Caco-2 (cell line): ENCODE measurements at regions not wholly inside any gene's neighbourhood (a gene's known extent, or its start where the extent isn't known, plus 50 kb on each side); places are given as distances from the start of the nearest gene placed in this dataset.

Experiments used
- BruUV-seq: library from RNA; stranded (reverse); fragments of 400-500 nt; replicated peaks from 2 replicates; lab custom pipeline; 2021; lab: Mats Ljungman, UMichigan
- CTCF ChIA-PET: fragments of 300-600 bp; sonication (Branson Sonifier 250); formaldehyde crosslinking; loops from one replicate; lab custom pipeline; 2022; ENCODE audit warnings: antibody characterized with exemption; lab: Charles Lee
- POLR2A ChIA-PET: fragments of 300-600 bp; sonication (Branson Sonifier 250); formaldehyde crosslinking; loops from one replicate; lab custom pipeline; 2022; ENCODE audit warnings: antibody characterized with exemption; lab: Charles Lee
- DNase-seq, 2 experiments: peaks; one replicate each; pipeline versions ENCODE4 v3.0.0 to v3.0.0-alpha.2; 2020 to 2022
- H3K27me3 ChIP-seq: replicated peaks from 2 replicates; pipeline ENCODE4 v1.6.0; 2011; ENCODE audit warnings: low read length; ENCODE audit not compliant: control insufficient read depth, insufficient read depth
- H3K36me3 ChIP-seq: 2 replicates; pipeline ENCODE4 v1.5.1; 2011; ENCODE audit warnings: low read length; ENCODE audit not compliant: control insufficient read depth, insufficient read depth
- H3K4me1 ChIP-seq: fragments of 250-450 bp; sonication (Bioruptor Pico); 2 replicates; pipeline ENCODE4 v1.5.1; 2020; ENCODE audit warnings: mild to moderate bottlenecking
- H3K4me3 ChIP-seq: 2 replicates; pipeline ENCODE4 v1.5.1; 2011; ENCODE audit warnings: low read depth, mild to moderate bottlenecking, control low read depth, low read length
- H3K9me3 ChIP-seq: fragments of 250-450 bp; sonication (Bioruptor Pico); 2 replicates; pipeline ENCODE4 v1.5.1; 2020; ENCODE audit warnings: mild to moderate bottlenecking, moderate library complexity
- H3K27ac Mint-ChIP-seq: one replicate; pipeline ENCODE4 v1.8.0; 2022; ENCODE audit warnings: mixed read lengths; ENCODE audit not compliant: unreplicated experiment
- H3K27me3 Mint-ChIP-seq: one replicate; pipeline ENCODE4 v1.8.0; 2022; ENCODE audit warnings: mixed read lengths; ENCODE audit not compliant: insufficient read depth, unreplicated experiment
- H3K36me3 Mint-ChIP-seq: one replicate; pipeline ENCODE4 v1.8.0; 2022; ENCODE audit warnings: mild to moderate bottlenecking, mixed read lengths; ENCODE audit not compliant: insufficient read depth, unreplicated experiment
- H3K4me1 Mint-ChIP-seq: one replicate; pipeline ENCODE4 v1.8.0; 2022; ENCODE audit warnings: low read depth, mixed read lengths; ENCODE audit not compliant: unreplicated experiment
- H3K4me3 Mint-ChIP-seq: one replicate; pipeline ENCODE4 v1.8.0; 2022; ENCODE audit warnings: mild to moderate bottlenecking, moderate library complexity, mixed read lengths; ENCODE audit not compliant: unreplicated experiment
- H3K9me3 Mint-ChIP-seq: one replicate; pipeline ENCODE4 v1.8.0; 2022; ENCODE audit warnings: mixed read lengths; ENCODE audit not compliant: unreplicated experiment
- CTCF ChIP-seq, 2 experiments: fragments of 200-600 bp in 1 of 2; IDR thresholded peaks; 1 replicate in 1 of 2; 2 replicates in 1 of 2; pipeline versions ENCODE4 v1.5.1 to v1.8.0; 2011 to 2022; ENCODE audit warnings: antibody characterized with exemption in 1 of 2, control low read depth in 1 of 2, inconsistent platforms in 1 of 2, low read depth in 1 of 2, low read length in 1 of 2, mild to moderate bottlenecking in 1 of 2, moderate library complexity in 1 of 2; ENCODE audit not compliant: insufficient read depth in 1 of 2, severe bottlenecking in 1 of 2, unreplicated experiment in 1 of 2
- intact Hi-C: fragments of 100-400 bp; cut with micrococcal nuclease; formaldehyde crosslinking; loops from one replicate; pipeline ENCODE4 v1.10.0; 2022; ENCODE audit not compliant: unreplicated experiment

DNA sequence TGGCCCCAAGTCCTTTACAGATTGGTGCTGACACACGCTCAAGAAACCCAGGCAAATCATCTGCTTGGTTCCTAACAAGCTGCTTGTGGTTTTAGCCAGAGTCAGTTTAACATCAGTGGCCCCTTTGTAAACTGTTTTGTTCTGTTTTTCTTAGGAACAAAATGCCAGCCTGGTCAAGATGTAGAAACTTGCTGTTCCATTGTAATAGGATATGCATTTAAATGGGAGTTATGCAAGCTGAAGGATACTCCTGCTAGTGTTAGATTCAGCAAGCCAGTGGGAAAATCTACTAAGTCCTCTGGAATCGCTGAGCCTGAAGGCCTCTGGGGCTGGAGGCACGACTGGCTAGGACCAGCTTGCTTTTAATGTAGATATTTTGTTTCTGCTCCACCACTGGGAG lies 391.1 kb downstream of the TLE4 start:
- intact Hi-C loops: no loop called here
- Histone ChIP-seq H3K4me3 (no peak overlapping the region), H3K36me3 (no peaks in the 10 kb centered on the region), H3K9me3 (no peaks in the 10 kb centered on the region), H3K4me1 (no peaks in the 10 kb centered on the region), H3K27me3 (no peaks in the 10 kb centered on the region)
- no peak overlapping the region for H3K4me3 Mint-ChIP-seq
- H3K9me3 Mint-ChIP-seq: no peaks in the 10 kb centered on the region
- ChIA-PET CTCF (no interaction called here), POLR2A (no interaction called here)
- no peaks in the 10 kb centered on the region for H3K4me1 Mint-ChIP-seq
- no peak overlapping the region for H3K27ac Mint-ChIP-seq
- no peaks in the 10 kb centered on the region for H3K36me3 Mint-ChIP-seq
- no TSS peak for BruUV-seq
- no peak for TF ChIP-seq CTCF (IDR thresholded peaks at IDR 0.05; ENCODE audit: insufficient read depth in 1 of 2, low read depth in 1 of 2, low read length in 1 of 2, severe bottlenecking in 1 of 2, unreplicated experiment in 1 of 2)
- no peaks in the 10 kb centered on the region for H3K27me3 Mint-ChIP-seq
- no peak for DNase-seq

GRCh38 chr9:79962150-79962549 lies 390.4 kb downstream of the TLE4 start:
- DNase-seq: no peak
- no peaks in the 10 kb centered on the region for H3K27me3 Mint-ChIP-seq
- ChIA-PET CTCF (no interaction called here), POLR2A (no interaction called here)
- intact Hi-C loops: no loop called here
- Histone ChIP-seq H3K36me3 (no peaks in the 10 kb centered on the region), H3K4me3 (no peak overlapping the region), H3K4me1 (no peaks in the 10 kb centered on the region), H3K9me3 (no peaks in the 10 kb centered on the region), H3K27me3 (no peaks in the 10 kb centered on the region)
- no TSS peak for BruUV-seq
- H3K27ac Mint-ChIP-seq: no peak overlapping the region
- no peaks in the 10 kb centered on the region for H3K36me3 Mint-ChIP-seq
- no peaks in the 10 kb centered on the region for H3K9me3 Mint-ChIP-seq
- no peaks in the 10 kb centered on the region for H3K4me1 Mint-ChIP-seq
- TF ChIP-seq CTCF (IDR thresholded peaks at IDR 0.05; ENCODE audit: insufficient read depth in 1 of 2, low read depth in 1 of 2, low read length in 1 of 2, severe bottlenecking in 1 of 2, unreplicated experiment in 1 of 2): no peak
- H3K4me3 Mint-ChIP-seq: no peak overlapping the region

DNA sequence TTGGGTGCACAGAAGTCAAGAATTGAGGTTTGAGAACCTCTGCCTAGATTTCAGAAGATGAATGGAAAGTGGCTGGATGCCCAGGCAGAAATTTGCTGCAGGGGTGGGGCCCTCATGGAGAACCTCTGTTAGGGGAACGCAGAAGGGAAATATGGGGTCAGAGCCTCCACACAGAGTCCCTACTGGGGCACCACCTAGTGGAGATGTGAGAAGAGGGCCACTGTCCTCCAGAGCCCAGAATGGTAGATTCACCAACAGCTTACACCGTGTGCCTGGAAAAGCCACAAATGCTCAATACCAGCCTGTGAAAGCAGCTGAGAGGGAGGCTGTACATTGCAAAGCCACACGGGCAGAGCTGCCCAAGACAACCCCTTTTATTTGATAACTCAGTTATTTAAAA lies 383.5 kb downstream of the TLE4 start:
- Mint-ChIP-seq H3K36me3 (no peaks in the 10 kb centered on the region), H3K4me1 (no peaks in the 10 kb centered on the region), H3K9me3 (no peaks in the 10 kb centered on the region), H3K4me3 (no peak overlapping the region), H3K27me3 (no peaks in the 10 kb centered on the region), H3K27ac (no peak overlapping the region)
- Histone ChIP-seq H3K27me3 (no peaks in the 10 kb centered on the region), H3K36me3 (no peaks in the 10 kb centered on the region), H3K9me3 (no peaks in the 10 kb centered on the region), H3K4me1 (no peaks in the 10 kb centered on the region), H3K4me3 (no peak overlapping the region)
- no peak for TF ChIP-seq CTCF (IDR thresholded peaks at IDR 0.05; ENCODE audit: insufficient read depth in 1 of 2, low read depth in 1 of 2, low read length in 1 of 2, severe bottlenecking in 1 of 2, unreplicated experiment in 1 of 2)
- CTCF ChIA-PET: no interaction called here
- DNase-seq: no peak
- intact Hi-C loops: no loop called here
- BruUV-seq: no TSS peak
- POLR2A ChIA-PET: no interaction called here
